GM10266 (cell line): ENCODE measurements at regions not wholly inside any gene's neighbourhood (a gene's known extent, or its start where the extent isn't known, plus 50 kb on each side); places are given as distances from the start of the nearest gene placed in this dataset.
"Not testable (repeated sequence)": the region's sequence is repeated elsewhere in the genome, so short reads cannot be mapped to it uniquely, and the experiment has no call there.

Source experiments
- DNase-seq: peaks from one replicate; pipeline ENCODE4 v3.0.0; 2012; ENCODE audit errors: extremely low spot score
- TF ChIP-seq, protein P1 (sequence below): IDR thresholded peaks from 2 replicates; pipeline ENCODE4 v1.5.1; 2012; ENCODE audit warnings: mild to moderate bottlenecking, low read depth; ENCODE audit not compliant: control insufficient read depth, insufficient read depth; ENCODE audit errors: missing control alignments

DNA sequence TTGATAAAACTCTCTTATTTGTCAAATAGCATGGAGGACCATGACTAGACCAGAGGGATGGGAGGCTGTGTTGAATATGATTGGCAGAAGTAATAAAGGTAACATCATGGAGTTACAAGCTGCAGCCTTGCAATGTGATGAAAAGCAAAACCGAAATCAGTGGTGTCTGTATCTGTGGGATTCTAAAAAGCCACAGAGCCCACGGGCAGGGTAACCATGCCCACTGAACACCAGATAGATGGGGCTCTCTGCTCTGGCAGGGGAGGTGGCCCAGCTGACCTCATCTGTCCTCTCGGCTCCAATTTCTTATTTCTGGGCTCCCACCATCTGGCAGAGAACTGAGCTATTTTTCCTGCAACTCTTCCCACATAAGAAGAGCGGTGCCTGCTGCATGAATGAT lies 1072.2 kb downstream of the GATA3 start:
- no peak for DNase-seq
- TF ChIP-seq, protein P1, sequence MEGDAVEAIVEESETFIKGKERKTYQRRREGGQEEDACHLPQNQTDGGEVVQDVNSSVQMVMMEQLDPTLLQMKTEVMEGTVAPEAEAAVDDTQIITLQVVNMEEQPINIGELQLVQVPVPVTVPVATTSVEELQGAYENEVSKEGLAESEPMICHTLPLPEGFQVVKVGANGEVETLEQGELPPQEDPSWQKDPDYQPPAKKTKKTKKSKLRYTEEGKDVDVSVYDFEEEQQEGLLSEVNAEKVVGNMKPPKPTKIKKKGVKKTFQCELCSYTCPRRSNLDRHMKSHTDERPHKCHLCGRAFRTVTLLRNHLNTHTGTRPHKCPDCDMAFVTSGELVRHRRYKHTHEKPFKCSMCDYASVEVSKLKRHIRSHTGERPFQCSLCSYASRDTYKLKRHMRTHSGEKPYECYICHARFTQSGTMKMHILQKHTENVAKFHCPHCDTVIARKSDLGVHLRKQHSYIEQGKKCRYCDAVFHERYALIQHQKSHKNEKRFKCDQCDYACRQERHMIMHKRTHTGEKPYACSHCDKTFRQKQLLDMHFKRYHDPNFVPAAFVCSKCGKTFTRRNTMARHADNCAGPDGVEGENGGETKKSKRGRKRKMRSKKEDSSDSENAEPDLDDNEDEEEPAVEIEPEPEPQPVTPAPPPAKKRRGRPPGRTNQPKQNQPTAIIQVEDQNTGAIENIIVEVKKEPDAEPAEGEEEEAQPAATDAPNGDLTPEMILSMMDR, result no peak

DNA sequence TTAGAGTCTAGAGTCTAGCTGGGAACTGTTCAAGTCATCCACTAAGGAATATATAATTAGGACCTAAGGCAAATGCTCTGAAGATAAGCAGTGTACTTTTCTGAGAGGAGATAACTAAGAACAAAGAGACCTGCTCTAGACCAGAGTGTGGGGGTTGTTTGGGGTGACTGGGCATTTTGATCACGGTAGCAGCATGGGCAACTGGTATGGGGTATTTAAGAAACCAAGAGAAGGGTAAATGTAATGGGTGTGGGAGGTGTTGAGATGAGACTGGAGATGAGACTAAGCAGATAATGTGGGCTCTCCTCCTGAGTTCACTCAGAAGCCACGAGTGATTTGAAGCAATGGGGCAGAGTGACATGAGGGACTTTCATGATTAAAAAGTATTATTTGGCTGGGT lies 1082.9 kb downstream of the GATA3 start:
- TF ChIP-seq, protein P1, result no peak
- no peak for DNase-seq

DNA sequence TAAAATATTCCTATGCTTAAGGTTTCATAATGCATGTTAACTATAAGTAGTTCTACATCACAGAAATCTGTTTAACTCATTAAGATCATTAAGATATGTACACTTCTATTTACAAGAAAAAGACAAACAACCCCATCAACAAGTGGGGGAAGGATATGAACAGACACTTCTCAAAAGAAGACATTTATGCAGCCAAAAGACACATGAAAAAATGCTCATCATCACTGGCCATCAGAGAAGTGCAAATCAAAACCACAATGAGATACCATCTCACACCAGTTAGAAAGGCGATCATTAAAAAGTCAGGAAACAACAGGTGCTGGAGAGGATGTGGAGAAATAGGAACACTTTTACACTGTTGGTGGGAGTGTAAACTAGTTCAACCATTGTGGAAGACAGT lies 1084.3 kb downstream of the GATA3 start:
- not testable (repeated sequence) for DNase-seq

DNA sequence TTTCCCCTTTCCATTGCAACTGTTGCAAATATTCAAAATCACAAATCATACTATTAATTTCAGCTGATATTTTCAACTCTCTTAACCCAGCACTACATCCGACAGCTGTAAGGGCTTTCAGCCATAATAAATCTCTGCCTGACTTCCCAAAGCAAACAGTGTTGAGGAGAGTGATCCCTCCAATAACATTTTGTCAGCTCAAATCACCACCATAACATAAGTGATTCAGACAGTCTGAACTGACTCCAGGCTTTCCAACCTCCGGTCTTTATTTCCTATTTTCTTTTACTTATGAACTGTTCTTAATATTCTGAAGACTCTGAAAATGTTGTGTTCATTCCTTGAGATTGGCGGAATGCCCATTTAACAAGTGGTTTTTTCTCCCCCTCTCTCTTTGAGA lies 1085.9 kb downstream of the GATA3 start:
- no peak for DNase-seq
- TF ChIP-seq, protein P1, result no peak

DNA sequence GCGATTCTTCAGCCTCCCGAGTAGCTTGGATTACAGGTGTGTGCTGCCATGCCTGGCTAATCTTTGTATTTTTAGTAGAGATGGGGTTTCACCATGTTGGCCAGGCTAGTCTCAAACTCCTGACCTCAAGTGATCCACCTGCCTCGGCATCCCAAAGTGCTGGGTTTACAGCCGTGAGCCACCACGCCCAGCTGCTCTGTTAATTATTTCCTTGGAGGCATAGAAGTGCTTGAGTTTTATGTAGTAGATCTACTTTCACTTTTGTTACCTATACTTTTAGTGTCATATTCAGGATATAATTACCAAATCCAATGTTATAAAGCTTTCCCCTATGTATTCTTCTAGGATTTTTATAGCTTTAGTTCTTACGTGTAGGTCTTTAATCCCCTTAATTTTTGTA lies 1093.0 kb downstream of the GATA3 start:
- TF ChIP-seq, protein P1, result no peak
- DNase-seq, result no peak

DNA sequence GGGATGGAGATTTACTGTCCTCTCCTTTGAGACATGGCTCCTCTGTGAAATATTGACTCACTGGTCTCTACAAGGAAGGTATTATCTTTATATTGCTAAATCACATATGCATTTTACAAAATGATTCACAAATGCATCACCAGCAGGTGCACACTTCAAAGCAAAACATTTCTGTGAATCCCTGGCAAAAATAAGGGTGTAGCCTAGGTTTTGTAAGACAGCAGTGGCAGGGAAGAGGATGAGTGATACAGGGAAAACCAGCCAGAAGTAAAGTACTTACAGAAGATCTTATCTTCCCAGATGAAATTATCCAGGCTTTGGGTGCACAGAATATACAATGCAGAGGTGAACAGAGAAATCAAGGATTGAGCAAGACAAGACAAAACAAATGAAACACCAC lies 1094.6 kb downstream of the GATA3 start:
- DNase-seq, result no peak
- TF ChIP-seq, protein P1, result no peak

DNA sequence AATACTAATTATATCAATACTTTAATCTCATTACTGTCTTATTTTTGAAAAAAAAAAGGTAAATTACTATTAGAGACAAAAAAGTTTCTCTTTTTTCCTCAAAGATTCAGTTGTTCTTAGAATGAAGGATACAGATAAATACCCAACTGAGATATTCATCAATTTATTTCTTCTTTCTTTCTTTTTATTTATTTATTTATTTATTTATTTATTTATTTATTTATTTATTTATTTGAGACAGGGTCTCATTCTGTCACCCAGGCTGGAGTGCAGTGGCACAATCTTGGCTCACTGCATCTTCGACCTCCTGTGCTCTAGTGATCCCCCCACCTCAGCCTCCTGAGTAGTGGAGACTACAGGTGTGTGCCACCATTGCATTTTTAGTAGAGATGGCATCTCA lies 1098.6 kb downstream of the GATA3 start:
- not testable (repeated sequence) for DNase-seq

DNA sequence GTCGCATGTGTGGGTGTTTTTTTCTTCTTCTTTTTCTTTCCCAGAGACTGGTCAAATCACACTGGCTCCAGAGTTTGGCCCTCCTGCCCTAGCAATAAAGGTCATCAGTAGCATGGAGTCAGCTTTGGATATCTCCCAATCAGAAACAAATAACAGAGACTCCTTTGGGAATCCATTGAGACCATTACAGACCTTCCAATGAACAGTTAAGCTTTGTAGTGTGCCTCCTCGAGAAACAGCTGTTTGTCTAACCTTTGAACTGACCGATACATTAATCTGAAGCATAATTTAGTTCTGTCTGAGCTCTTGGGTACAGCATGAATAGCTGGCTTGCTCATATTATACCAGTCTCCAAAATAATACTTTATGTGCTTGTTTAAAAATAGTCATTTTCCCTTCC lies 1103.2 kb downstream of the GATA3 start:
- DNase-seq, result no peak
- TF ChIP-seq, protein P1, result no peak
